Embryonic facial prominence (tissue), 1 donor: ENCODE measurements at regions not wholly inside any gene's neighbourhood (a gene's known extent, or its start where the extent isn't known, plus 50 kb on each side); places are given as distances from the start of the nearest gene placed in this dataset.

ENCODE experiments used
- DNase-seq: peaks from one replicate; pipeline ENCODE4 v3.0.0-alpha.2; 2016; ENCODE audit errors: extremely low spot score

GRCh38 chr3:25041871-25042584 is 386.0 kb upstream of the RARB start:
- no peak for DNase-seq

- no peak for DNase-seq
Measured at GRCh38 chr3:25043177-25043576, 384.9 kb upstream of the RARB start.

GRCh38 chr3:25043749-25044148 is 384.3 kb upstream of the RARB start:
- DNase-seq = no peak

GRCh38 chr3:25044762-25045710 is 383.0 kb upstream of the RARB start:
- DNase-seq = no peak

GRCh38 chr3:25046911-25047771 is 380.9 kb upstream of the RARB start:
- DNase-seq = no peak

GRCh38 chr3:25049304-25049703 is 378.8 kb upstream of the RARB start:
- no peak for DNase-seq

GRCh38 chr3:25053360-25053759 is 374.7 kb upstream of the RARB start:
- DNase-seq = no peak

GRCh38 chr3:25056036-25056755 is 371.9 kb upstream of the RARB start:
- no peak for DNase-seq

GRCh38 chr3:25056803-25057351 is 371.2 kb upstream of the RARB start:
- DNase-seq = no peak

- no peak for DNase-seq
Measured at GRCh38 chr3:25057379-25057778, 370.7 kb upstream of the RARB start.

GRCh38 chr3:25064681-25065080 is 363.4 kb upstream of the RARB start:
- no peak for DNase-seq

GRCh38 chr3:25069970-25070369 is 358.1 kb upstream of the RARB start:
- DNase-seq = no peak

- no peak for DNase-seq
Measured at GRCh38 chr3:25071846-25072245, 356.2 kb upstream of the RARB start.

GRCh38 chr3:25073423-25073822 is 354.6 kb upstream of the RARB start:
- DNase-seq = no peak

- DNase-seq = no peak
Measured at GRCh38 chr3:25074149-25074548, 353.9 kb upstream of the RARB start.

- DNase-seq = no peak
Measured at GRCh38 chr3:25080461-25080860, 347.6 kb upstream of the RARB start.

- DNase-seq = no peak
Measured at GRCh38 chr3:25084016-25084415, 344.0 kb upstream of the RARB start.

GRCh38 chr3:25086721-25087120 is 341.3 kb upstream of the RARB start:
- DNase-seq = no peak

- no peak for DNase-seq
Measured at GRCh38 chr3:25088284-25088683, 339.8 kb upstream of the RARB start.

- no peak for DNase-seq
Measured at GRCh38 chr3:25090698-25091453, 337.2 kb upstream of the RARB start.
